22Rv1 (cell line): ENCODE measurements at regions not wholly inside any gene's neighbourhood (a gene's known extent, or its start where the extent isn't known, plus 50 kb on each side); places are given as distances from the start of the nearest gene placed in this dataset.

Experiments used
- CTCF ChIP-seq: fragments of 450-650 bp; IDR thresholded peaks from 2 replicates; pipeline ENCODE4 v1.5.1; 2017; ENCODE audit warnings: mild to moderate bottlenecking
- ZFX ChIP-seq: fragments of 450-650 bp; IDR thresholded peaks from 2 replicates; pipeline ENCODE4 v1.6.1; 2017; ENCODE audit warnings: antibody characterized with exemption, borderline replicate concordance

- TF ChIP-seq CTCF (no peak), ZFX (no peak)
Observed at GRCh38 chr3:21073561-21073960, 677.4 kb downstream of the ZNF385D start.
